Stimulated activated CD4-positive, alpha-beta T cell treated with anti-CD3 and anti-CD28 coated beads, TNF-alpha, amount 100 ng/mL, for 24 hours (primary cell): ENCODE measurements at regions not wholly inside any gene's neighbourhood (a gene's known extent, or its start where the extent isn't known, plus 50 kb on each side); places are given as distances from the start of the nearest gene placed in this dataset.

ENCODE experiments used
- DNase-seq, 3 experiments: peaks; one replicate each; pipeline ENCODE4 v3.0.0-alpha.2; 2020; ENCODE audit warnings: low read depth in 3 of 3

DNA sequence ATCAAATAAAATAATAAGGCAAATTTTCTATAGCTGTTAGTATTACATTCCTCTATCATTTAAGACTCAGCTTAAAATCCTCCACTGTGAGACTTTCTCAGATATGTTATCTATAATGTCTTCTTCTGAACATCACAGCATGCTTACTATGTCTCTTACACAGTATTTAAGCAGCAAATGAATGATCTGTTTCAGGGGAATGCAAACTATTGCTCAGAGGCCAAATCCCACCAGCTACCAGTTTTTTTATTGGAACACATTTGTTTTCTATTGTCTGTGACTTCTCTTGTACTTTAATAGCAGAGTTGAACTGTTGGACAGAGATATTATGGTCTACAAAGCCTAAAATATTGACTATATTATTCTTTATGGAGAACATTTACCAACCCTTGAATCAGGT is 59.6 kb downstream of the C3orf38 start:
- no peak for DNase-seq

DNA sequence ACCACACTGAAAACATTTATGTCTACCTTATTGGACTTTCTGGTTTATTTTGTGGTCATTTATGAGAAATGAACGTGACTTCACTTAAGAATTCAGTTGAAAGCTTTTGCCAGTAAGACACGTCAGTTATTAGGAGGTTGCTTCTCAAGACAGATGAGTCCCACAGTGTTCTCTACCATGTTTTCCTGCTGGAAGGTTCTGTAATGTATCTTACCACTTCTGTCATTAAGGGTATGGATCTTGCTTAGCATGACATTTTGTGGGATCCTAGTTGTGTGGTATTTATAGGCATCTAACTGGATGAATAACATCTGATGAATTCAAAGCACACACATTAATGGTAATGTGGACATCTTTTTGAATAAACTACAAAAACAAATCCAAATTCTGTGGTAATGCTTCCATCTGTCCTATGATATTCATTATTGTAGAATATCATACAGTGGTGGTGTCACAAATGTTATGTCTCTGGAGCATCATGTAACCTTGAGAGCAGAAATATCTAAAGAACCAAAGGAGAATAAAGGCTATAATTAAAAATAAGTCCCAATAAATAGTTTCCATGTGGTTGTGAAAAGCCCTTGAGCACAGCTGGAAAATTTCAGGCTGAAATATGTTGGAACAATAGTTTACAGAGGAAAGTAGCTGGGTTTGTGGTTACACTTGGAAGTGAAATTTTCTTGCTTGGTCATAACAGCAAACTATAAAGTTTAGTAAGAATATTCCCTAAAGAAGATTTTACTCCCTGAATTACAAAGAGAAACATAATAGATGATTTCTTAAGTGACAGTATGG is 61.5 kb downstream of the C3orf38 start:
- no peak for DNase-seq

DNA sequence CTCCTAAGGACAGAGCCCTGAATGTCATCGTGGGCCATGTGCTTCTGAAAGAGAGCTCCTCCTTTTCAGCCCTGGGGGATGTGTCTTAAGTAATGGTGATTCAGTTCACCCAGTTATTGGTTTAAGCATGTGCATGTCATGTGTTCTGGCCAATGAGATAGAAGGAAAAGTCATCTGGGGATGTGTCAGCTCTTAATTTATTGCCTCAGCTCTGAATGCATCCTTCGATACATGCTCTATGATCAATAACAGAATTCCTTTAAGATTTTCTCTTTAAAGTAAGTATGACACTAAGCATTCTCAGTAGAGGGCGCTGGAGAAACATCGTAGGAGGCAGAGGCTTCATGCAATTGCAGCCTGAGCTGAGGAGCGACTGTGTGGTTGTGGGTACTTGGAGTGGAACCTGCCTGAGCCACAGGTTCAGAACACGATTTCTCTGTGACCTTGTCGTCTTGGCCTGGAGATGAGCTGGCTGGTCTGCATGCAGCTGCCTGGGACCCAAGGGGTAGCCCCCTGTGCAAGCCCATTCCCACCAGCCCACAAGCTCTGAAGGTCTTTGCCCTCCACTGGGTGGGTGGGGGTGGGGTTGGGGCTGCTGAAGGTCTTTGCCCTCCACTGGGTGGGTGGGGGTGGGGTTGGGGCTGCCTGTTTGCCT is 69.5 kb downstream of the C3orf38 start:
- DNase-seq: peak in 1 of 3 experiments; percentile 2

DNA sequence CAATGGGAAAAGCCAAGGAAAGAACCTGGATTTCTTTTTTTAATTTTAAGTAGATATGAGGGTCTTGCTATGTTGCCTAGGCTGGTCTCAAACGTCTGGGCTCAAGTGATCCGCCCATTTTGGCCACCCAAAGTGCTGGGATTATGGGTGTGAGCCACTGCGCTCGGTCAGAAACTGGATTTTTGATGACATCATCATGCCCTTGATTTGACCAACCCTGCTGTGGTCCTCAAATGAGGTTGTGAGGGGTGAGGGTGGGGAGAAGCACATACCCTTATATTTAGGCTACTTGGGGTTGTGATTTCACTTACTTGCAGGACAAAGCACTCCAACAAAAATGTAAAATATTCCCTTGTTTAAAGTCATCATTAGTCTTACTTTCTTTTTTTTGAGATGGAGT is 70.4 kb downstream of the C3orf38 start:
- no peak for DNase-seq

DNA sequence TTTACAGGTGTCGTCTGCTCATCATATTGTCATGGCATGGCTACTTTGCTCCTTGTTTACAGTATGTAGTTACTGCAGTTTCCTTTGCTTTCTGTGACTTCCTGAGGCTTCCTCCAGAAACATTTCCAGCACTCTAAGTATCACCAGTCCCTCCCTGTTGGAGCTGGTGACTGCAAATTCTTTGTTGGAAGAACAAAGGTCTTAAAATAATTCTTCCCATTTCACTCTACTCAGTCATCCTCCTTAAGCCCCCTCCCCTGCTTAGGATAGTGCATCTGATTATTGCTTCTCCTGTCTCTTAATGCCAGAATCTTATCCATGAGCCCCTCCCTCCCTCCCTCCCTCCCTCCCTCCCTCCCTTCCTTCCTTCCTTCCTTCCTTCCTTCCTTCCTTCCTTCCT is 72.0 kb downstream of the C3orf38 start:
- no peak for DNase-seq

DNA sequence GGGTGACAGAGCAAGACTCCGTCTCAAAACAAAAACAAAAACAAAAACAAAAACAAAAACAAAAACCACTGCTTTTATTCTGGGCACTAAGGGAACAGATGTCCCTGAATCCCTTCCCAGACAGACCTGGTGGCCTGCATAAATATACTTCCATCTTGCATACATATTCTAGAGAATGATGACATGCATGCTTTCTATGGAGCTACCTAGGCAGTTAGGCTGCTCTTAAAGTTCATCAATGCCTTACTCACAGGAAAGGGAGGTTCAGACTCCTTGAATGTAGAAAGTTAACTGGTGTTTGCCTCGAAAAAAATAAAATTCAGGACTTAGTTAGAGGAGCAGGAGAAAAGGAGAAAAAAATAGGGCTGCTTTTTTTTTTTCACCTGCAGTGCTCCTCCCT is 72.6 kb downstream of the C3orf38 start:
- no peak for DNase-seq

DNA sequence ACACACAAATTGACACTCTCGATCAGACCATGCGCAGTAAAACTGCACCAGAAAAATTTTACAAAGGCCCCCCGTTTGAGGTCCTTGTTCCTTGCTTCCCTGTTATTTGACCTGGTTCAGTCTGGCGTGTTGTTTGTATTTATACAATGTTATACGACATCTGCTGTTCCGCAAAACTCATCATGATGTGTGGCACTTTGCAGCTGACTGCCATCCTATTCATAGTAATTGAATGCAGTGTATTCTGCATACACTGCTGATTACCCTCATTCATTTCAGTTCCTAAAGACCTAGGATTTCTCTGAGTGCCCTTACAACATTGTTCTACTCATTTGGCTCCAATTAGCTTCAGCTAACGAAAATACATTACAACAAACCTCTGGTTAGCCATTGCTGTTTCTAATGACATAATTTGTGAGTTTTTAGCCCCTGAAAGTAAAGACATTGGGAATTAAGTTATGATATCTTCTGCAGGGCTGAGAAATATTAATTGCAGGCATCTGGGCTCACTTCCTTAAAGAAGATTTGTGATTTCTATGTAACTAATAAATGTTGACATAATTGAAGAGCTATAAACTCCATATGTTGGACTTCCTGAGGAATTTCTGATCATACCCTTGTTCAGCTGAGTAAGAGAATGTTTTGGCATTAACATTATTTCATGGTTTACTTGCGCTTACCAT is 75.7 kb downstream of the C3orf38 start:
- no peak for DNase-seq

DNA sequence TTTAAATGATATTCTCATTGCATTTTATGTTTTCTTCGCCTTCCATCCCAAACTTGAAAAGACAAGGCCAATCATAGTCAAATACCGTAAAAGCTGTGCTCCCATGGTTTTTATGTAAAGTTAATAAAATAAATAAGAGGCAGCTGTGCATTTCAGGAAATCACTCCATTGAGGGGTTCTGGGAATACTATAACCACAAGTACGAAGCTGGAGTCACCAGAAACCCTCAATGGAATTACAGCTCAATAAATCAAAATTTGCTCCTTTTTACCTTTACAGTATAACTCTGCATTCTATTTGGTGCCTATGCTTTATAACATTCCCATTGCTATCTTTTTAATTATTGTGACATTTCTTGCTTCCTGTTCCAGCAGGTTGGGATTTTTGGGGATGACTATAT is 77.2 kb downstream of the C3orf38 start:
- no peak for DNase-seq

DNA sequence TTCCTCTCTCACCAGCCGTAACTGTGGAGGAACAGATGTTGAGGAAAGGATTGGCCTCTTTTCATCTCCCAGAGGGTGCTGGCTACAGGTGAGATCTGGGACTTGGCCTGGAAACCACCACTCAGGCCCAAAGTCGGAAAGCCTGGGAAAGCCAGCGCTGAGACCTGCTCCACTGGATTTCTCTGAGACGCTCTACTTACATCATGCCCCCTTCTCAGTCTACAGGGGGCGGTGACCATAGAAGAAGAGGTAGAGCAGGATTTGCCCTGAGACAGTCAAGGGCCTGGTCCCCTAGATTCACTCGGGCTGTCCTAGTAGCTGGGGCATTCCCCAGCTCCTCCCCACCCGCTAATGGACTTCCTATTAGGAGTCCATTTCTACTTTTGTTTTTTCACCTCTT is 80.9 kb downstream of the C3orf38 start:
- no peak for DNase-seq

DNA sequence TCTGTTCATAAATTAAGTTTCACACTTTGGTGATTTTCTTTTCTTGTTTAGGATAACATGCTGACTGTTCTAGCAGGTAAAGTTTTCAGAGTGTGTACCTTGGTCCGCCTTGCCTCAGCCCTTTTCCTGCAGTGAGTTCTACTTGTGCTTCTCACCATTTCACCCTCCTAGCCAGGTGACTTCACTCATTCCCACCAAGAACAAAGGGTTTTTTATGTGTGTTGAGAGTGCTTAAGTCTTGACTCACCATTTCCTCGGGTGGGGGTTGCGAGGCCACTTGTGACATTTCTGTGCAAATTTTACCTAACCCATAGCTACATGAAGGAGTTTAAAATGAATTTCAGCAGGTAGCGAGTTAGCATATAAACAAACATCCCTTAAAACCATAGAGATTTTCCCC is 81.4 kb downstream of the C3orf38 start:
- DNase-seq: no peak

DNA sequence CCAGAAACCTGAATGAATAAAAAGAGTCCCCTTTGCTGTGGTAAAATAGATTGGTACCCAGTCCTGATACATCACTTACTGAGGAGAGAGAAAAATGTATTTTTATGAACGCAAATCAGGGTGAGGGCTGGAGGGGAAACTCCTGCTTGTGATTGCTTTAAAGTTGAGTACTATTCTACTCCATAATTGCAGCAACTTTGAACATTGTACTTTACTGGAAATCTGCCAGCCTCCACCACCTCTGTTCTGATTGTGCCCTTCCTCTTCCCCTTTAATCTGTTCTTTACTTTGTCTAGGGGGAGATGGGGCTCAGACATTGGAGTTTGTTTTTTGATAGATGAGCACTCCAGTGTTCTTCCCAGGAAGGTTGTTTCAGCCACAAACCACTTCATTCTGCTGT is 81.9 kb downstream of the C3orf38 start:
- no peak for DNase-seq

DNA sequence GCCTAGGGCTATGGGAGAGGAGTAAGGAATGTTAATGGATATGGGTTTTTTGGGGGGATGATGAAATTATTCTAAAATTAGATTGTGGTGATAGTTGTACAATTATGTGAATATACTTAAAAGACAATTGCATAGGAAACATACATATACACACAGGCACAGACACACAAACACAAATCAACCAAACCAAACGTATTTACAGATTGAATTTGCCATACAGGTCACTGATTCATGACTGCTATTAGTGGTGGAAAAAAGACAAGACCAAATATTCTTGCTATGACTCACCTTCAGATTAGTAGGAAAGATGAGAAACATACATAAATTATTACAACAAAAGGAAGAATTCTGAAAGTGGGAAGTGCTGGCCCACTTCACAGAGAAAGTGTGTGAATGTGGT is 85.3 kb downstream of the C3orf38 start:
- DNase-seq: no peak

DNA sequence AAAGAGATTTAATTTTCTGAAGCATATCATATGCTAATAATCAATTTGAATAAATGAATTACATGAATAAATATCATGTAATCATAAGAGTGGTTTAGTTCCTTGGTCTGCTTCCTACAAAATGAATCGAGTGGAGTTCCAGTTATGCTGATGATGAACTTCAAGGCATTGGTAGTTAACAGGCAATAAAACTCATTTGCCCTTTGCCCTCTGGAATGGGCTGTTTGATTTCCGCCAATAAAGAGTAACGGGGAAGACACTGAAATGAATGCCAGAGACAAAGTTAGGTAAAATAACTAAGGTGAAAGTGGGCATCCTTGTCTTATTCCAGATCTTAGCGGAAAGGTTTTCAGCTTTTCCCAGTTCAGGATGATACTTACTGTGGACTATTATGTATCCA is 90.1 kb downstream of the C3orf38 start:
- DNase-seq: no peak

DNA sequence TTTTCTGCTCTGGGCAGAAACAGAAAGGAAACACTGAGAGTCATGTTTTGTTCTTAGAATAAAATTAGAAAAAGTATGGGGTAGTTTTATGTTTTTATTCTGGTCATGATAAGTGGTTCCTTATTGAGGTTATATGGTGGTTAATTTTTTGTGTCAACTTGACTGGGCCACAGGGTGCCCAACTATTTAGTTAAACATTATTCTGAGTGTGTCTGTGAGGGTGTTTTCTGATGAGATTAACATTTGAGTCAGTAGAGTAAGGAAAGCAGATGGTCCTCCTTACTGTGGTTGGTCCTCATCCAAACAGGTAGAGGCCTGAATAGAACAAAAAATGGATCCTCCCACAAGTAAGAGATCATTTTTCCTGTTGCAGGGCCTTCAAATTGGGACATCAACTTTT is 98.9 kb downstream of the C3orf38 start:
- no peak for DNase-seq

DNA sequence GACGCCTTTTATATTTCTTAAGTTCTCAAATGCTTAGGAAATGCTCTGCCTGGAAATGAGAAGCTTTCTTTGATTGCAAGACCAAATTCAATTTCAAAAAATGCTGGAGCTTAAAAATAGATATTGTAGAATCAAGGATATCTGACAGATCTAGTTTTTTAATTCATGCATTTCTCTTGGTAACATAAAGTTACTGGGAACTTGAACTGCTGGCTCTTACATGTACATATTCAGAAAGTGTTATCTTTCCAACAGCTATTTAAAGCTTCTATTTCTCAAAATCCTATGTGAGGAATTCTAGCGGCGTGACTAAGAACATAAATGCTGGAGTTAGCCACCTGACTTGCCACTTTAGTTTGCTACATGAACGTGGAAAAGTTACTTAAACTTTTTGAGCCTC is 109.3 kb downstream of the C3orf38 start:
- no peak for DNase-seq

DNA sequence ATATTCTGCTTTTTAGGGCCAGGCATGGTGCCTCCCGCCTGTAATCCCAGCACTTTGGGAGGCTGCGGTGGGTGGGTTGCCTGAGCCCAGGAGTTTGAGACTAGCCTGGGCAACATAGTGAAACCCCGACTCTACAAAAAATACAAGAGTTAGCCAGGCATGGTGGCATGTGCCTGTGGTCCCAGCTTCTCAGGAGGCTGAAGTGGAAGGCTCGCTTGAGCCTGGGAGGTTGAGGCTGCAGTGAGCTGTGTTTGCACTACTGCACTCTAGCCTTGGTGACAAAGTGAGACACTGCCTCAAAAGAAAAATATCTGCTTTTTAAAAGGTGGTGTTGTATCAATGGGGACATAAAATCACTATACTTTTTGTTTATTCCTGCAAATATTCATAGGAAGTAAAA is 112.8 kb downstream of the C3orf38 start:
- DNase-seq: no peak

DNA sequence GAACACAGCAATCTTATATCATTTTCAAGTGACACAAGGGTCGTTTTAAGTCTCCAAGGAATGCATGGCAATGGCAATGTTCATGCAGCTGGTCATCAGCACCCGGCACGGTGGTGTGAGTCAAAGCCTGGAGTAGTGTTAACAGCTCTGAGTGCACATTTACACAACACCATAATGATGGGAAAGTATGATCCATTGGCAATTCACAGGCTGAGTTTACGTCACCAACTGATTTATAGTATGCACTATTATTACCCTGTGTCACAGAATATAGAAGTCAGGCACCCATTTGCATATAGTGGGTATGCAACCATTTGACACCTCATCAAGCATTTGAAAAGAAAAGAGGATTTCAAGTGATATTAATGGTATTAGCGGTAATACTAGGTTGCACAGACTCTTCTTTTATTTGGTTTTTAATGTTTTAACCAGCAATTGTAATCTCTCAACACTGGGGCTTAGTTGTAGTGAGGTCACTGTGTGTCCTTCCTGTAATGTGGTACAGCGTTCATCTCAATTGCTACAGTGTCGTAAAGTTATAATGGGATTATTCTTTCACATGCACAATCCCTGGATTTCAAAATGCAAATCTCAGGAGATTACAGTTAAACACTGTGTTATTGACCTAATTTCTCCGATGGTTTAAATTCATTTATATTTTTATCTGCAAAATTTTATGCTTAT is 113.8 kb downstream of the C3orf38 start:
- no peak for DNase-seq

DNA sequence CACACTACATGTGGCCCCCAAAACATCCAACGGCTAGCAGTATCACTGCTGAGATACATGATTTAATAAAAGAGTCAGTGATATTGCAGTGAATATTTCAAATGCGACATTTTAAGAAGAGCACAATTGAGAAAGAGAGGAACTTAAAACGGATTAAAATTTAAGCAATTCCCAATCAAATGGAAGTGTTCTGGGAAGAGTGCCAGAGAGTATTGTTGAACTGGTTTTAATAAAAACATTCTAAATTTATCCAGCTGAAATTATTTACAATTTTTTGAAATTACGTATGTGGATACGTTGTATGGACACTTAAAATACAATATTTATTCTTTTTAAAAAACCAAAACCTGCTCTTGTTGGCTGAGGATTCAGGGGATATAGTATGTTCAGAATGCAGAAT is 117.7 kb downstream of the C3orf38 start:
- DNase-seq: no peak

DNA sequence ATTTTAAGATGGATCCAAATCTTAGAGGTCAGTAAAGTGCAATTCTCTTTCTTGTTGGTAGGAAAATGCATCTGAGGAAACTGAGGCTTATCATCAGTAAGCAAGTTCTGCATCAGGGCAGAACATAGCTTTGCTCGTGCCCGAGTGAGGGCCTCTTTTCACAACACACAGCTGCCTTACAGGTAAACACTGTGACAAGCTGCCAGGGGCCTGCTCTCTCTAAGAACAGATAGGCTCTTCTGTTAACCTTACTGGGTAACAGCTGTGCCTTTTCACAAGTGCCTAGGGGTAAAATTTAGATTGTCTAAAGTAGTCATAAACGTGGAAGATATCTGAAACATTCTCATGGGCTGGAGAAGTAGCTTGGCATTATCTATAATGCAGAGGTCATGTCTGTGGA is 118.1 kb downstream of the C3orf38 start:
- no peak for DNase-seq

DNA sequence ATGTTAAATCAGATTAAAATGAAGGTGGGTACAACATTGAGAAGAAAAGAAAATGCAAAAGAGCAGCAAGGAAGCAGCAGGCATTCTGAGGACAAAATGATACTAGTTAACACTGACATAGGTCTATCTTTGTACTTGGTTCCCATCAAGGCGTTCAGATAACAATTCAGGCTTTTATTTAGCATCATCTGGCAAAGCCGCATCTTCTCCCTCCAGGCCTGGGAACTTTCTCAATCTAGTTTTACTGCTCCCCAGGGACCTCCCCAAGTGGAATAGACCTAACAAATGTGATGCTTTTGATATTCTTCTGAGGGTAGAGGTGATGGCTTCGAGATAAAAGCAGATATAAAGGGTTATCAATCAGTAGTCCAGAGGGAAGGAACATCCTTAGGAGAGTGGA is 130.6 kb downstream of the C3orf38 start:
- DNase-seq: no peak

DNA sequence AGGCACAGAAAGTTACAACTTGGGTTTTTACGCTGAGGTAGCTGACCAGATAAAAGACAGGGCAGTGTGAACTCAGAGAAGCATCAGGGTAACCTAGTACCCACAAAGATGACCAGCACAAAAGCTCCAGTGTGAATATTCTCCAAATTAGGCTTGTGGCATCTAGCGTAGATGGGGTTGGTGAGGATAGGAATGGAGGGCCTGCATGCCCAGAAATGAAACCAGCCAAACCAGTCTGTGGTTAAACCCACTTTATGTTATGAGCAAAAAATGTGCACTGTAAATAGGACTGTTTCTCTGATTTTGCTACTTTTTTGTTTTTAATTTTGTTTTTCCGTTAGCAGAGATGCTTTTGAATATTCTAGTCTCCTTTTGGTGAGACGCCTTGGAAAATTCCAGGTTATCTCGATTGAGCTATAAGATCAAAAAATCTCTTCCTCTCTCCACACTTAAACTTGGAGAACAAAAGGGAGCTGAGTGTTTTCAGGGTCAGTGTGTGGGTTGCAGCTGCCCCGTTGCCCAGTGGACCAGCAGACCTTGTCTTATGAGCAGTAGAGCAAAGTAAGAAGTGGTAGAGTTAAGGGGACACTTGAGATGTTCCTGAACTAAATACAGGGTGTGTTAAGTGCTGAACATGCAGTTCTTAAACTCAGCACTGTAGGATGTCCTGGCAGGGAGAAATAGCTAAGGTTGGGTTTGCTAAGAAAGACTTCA is 132.9 kb downstream of the C3orf38 start:
- no peak for DNase-seq

DNA sequence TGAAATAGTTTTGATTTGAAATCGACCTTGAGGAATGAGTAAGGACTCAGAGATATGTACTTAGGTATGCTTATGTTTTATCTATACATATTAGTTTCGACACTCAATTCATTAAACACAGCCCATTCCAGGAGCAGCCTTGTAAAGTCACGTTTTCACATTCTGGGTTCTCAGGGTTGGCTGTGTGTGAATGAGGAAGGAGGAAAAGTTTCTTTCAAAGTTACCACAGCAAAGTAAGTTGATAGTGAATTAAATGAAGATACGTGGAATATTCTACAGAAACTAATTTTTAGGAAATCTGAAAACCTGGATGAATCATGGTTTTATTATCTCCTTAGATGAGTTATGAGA is 133.5 kb downstream of the C3orf38 start:
- no peak for DNase-seq
